GM20000 (cell line): ENCODE measurements at regions not wholly inside any gene's neighbourhood (a gene's known extent, or its start where the extent isn't known, plus 50 kb on each side); places are given as distances from the start of the nearest gene placed in this dataset.

Experiments used
- DNase-seq: peaks from one replicate; pipeline ENCODE4 v3.0.0; 2012; ENCODE audit warnings: low spot score
- TF ChIP-seq, protein P1 (sequence below): IDR thresholded peaks from 2 replicates; pipeline ENCODE4 v1.5.1; 2012; ENCODE audit warnings: mild to moderate bottlenecking, control low read depth; ENCODE audit errors: extremely low read depth, missing control alignments

DNA sequence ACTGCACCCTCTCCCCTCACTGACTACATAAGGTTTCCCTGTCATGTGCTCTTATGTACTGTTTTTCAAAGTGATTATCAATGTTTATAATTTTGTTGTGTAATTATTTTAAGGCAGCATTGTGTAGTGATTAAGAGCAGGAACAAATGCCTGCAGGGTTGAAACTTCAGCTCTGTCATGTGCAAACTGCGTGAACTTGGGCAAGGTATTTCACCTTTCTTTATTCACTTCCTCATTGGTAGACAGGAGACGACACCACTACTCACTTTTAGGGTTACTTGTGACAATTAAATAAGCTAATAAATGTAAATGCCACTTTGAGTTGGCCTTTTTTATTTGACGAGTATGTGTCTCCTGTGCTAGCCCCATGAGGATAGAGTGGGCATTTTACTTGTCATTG lies 86.5 kb upstream of the E2F8 start:
- TF ChIP-seq, protein P1, sequence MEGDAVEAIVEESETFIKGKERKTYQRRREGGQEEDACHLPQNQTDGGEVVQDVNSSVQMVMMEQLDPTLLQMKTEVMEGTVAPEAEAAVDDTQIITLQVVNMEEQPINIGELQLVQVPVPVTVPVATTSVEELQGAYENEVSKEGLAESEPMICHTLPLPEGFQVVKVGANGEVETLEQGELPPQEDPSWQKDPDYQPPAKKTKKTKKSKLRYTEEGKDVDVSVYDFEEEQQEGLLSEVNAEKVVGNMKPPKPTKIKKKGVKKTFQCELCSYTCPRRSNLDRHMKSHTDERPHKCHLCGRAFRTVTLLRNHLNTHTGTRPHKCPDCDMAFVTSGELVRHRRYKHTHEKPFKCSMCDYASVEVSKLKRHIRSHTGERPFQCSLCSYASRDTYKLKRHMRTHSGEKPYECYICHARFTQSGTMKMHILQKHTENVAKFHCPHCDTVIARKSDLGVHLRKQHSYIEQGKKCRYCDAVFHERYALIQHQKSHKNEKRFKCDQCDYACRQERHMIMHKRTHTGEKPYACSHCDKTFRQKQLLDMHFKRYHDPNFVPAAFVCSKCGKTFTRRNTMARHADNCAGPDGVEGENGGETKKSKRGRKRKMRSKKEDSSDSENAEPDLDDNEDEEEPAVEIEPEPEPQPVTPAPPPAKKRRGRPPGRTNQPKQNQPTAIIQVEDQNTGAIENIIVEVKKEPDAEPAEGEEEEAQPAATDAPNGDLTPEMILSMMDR: no peak
- DNase-seq: no peak

DNA sequence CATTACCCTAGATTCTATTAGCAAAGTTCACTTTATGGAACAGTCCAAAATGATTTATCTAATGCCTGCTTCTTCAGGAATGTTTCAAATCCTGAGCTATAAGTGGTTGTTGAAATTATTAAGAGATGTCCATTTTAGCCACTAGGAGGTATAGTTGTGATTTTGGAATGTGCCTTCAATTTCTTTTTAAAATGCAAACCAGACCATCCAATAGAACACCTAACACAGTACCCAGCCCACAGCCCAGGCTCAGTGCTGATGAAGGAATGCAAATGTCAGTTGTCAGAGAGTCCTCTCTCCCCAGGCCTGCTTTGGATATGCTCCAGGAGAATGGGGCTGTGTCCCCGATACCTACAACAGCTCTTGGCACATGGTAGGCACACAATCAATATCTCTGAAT lies 85.8 kb upstream of the E2F8 start:
- DNase-seq: no peak
- TF ChIP-seq, protein P1: no peak

DNA sequence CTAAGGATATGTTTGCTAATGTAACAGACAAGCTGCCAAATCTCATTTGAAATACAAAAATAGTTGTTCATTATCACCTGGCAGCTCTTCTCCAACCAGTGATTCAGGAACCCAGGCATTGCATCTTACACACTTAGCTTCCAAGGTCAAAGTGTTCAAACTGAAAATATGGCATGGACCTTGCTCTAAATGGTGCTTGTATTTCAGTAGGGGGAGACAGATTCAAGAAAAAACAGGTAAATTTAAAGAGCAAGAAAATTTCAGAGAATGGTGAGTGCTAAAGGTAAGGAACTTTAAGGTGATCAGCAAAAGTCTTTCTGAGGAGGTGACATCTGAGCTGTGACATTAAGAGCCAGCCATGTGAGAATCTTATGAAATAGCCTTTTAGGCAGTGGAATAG lies 82.8 kb upstream of the E2F8 start:
- TF ChIP-seq, protein P1: no peak
- DNase-seq: no peak

DNA sequence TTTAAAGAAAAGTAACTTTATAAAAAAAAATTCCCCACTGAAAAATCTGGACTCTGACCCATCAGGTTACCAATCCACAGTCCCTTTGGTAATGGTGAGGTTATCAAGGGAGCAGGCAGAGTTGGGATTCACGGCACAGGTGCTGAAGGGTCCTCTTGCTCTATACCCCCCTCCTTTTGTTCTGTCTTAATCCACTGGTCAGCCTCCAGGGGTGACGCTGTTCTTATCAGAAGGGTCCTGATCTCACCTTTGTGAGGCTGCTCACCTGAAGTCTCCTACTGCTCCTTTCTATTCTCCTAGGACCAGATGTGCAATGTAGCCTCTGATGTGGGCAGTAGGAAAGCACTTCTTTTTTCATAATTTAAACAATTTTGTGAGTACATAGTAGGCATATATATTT lies 80.6 kb upstream of the E2F8 start:
- no peak for DNase-seq

DNA sequence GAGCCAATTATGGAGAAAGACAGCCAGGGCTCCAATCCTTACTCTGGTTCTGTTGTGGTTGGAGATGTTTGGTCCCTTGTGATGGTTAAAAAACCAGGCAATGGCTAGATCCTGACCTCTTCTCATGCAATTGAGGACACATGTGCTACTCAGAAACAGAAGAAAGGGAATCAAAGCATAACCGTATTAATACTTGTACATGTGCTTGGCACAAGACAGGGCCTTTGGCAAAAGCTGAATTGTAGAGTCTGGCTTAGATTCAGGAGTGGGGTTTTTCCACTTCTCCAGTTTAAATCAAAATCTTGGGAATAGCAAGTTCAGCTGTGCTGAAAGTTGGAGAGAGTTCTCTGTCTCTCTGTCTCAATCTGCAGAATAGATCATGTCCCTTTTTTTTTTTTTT lies 80.1 kb upstream of the E2F8 start:
- DNase-seq: no peak
- TF ChIP-seq, protein P1: no peak

More for the DNA sequence above, 80.6 kb upstream of the E2F8 start:
- TF ChIP-seq, protein P1: no peak

DNA sequence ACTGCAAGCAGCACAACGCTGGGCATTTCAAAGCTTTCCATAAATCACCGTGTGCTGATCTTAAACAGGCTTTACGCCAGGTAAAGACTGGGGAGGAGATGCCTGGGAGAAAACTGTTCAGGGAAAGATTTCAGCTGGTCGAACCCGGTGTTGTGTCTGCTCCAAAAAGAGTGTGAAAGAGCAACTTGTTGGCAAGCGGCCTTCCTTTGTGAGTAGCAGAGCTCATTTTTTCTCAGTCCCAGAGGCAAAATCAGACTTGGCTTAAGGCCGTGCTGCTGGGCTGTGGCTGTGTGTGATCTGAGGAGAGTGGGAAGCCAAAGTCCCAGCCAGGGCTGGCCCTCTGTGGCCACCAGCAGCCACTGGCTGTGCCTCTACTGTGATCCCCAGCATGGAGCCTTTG lies 75.7 kb upstream of the E2F8 start:
- TF ChIP-seq, protein P1: no peak
- no peak for DNase-seq

DNA sequence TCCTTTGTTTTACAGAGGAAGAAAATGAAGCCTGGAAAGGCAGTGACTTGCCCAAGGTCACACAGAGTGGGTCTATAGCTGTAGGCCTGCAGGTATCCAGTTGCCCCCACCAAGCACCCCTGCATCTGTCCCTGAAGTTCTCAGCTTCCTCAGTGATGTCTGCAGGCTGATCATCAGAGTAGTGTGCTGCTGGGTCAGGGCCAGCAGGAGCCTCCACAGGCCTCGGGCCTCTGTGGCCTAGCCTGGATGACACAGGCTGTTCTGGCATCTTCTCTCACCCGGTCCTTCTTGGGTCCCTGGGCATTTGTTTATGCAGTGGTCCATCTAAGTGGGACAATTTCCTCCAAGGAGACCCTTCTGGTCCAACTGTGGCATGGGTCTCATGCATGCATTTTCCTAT lies 74.8 kb upstream of the E2F8 start:
- TF ChIP-seq, protein P1: no peak
- no peak for DNase-seq
